SK-N-SH treated with all-trans-retinoic acid at 6 μM for 48 hours (cell line): ENCODE measurements at regions not wholly inside any gene's neighbourhood (a gene's known extent, or its start where the extent isn't known, plus 50 kb on each side); places are given as distances from the start of the nearest gene placed in this dataset.

Experiments
- BACH2 ChIP-seq: fragments of 250-450 bp; sonication (Bioruptor Pico); IDR thresholded peaks from 2 replicates; pipeline ENCODE4 v1.9.0; 2021; ENCODE audit warnings: mild to moderate bottlenecking, borderline replicate concordance
- CREB5 ChIP-seq: fragments of 250-450 bp; sonication (Bioruptor Pico); IDR thresholded peaks from 2 replicates; pipeline ENCODE4 v1.5.1; 2020; ENCODE audit warnings: low read depth, mild to moderate bottlenecking, moderate library complexity
- ISL1 ChIP-seq: fragments of 250-450 bp; sonication (Bioruptor Pico); IDR thresholded peaks from 2 replicates; pipeline ENCODE4 v2.1.2; 2022; ENCODE audit warnings: mild to moderate bottlenecking, moderate library complexity
- OSR1 ChIP-seq: fragments of 250-450 bp; sonication (Bioruptor Pico); IDR thresholded peaks from 2 replicates; pipeline ENCODE4 v1.8.0; 2022; ENCODE audit warnings: moderate library complexity, mild to moderate bottlenecking, inconsistent platforms
- SNAI2 ChIP-seq: fragments of 250-450 bp; sonication (Bioruptor Pico); IDR thresholded peaks from 2 replicates; pipeline ENCODE4 v1.5.0; 2020; ENCODE audit warnings: mild to moderate bottlenecking, moderate library complexity
- ZFP30 ChIP-seq: fragments of 450-650 bp; formaldehyde crosslinking; IDR thresholded peaks from 2 replicates; pipeline ENCODE4 v1.5.0; 2022; ENCODE audit warnings: mild to moderate bottlenecking, moderate library complexity

DNA sequence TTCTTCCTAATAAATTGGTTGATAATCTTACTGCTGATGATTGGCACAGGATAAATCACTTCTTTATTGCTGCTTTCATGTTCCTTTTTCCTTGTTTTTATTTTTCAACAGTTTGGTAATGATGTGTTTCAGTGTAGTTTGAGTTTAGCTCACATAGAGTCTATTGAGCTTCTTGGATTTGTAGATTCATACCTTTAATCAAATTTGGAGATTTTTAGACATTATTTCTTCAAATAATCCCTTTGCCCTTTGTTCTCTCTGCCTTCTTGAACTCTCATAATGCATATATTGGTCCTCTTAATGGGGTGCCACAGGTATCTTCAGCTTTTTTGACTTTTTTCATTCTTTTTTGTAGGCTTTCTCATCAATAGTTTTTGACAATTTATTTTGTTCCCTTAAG, 275.3 kb downstream of the TLE4 start:
- TF ChIP-seq ISL1 (CRISPR knock-in tag), result no peak
- TF ChIP-seq BACH2 (CRISPR knock-in tag), result no peak
- no peak for TF ChIP-seq ZFP30 (CRISPR knock-in tag)
- no peak for TF ChIP-seq SNAI2 (CRISPR knock-in tag)
- TF ChIP-seq OSR1 (CRISPR knock-in tag), result no peak
- TF ChIP-seq CREB5 (CRISPR knock-in tag), result no peak
